22Rv1 (cell line): ENCODE measurements at regions not wholly inside any gene's neighbourhood (a gene's known extent, or its start where the extent isn't known, plus 50 kb on each side); places are given as distances from the start of the nearest gene placed in this dataset.

ENCODE experiments used
- H3K27ac ChIP-seq: fragments of 450-650 bp; 2 replicates; pipeline ENCODE4 v1.5.1; 2017
- CTCF ChIP-seq: fragments of 450-650 bp; IDR thresholded peaks from 2 replicates; pipeline ENCODE4 v1.5.1; 2017; ENCODE audit warnings: mild to moderate bottlenecking
- ZFX ChIP-seq: fragments of 450-650 bp; IDR thresholded peaks from 2 replicates; pipeline ENCODE4 v1.6.1; 2017; ENCODE audit warnings: antibody characterized with exemption, borderline replicate concordance

DNA sequence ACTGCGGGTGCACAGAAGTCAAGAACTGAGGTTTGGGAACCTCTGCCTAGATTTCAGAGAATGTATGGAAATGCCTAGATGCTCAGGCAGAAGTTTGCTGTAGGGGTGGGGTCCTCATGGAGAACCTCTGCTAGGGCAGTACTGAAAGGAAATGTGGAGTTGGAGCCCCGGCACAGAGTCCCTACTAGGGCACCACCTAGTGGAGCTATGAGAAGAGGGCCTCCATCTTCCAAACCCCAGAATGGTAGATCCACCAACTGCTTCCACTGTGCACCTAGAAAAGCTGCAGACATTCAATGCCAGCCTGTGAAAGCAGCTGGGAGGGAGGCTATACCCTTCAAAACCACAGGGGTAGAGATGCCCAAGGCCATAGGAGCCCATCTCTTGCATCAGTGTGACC, 1336.0 kb upstream of the CELF2 start:
- TF ChIP-seq ZFX (no peak), CTCF (peak; percentile 31)
- no peak overlapping the region for H3K27ac ChIP-seq

DNA sequence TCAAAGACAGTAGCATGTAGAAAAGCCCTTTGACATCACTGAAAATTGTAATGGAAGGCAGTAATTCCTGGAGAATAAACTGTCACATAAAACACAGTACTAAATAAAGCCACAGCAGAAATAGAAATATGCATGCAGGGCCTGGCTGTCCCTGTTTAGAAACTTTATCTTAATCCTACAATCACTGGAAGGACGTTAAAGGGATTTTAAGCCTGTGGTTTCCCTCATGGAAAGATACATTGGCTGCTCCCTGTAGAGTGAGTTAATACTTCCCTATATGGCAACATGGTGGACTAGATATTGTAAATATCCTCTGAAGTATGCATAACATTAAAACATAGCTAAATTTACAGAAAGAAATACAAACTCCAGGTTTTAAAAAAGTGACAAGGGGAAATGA, 1334.9 kb upstream of the CELF2 start:
- TF ChIP-seq ZFX (no peak), CTCF (no peak)

GRCh38 chr10:9684186-9684585, 1333.5 kb upstream of the CELF2 start:
- TF ChIP-seq CTCF: no peak
- no peak for TF ChIP-seq ZFX
- H3K27ac ChIP-seq: no peak overlapping the region

More for the DNA sequence above, 1334.9 kb upstream of the CELF2 start:
- no peak overlapping the region for H3K27ac ChIP-seq

- no peak overlapping the region for H3K27ac ChIP-seq
- TF ChIP-seq CTCF (no peak), ZFX (no peak)
Observed at GRCh38 chr10:9685596-9685995, 1332.1 kb upstream of the CELF2 start.

GRCh38 chr10:9688711-9689110, 1329.0 kb upstream of the CELF2 start:
- TF ChIP-seq ZFX: no peak
- no peak for TF ChIP-seq CTCF
- no peak overlapping the region for H3K27ac ChIP-seq

GRCh38 chr10:9707216-9707615, 1310.5 kb upstream of the CELF2 start:
- no peak overlapping the region for H3K27ac ChIP-seq
- TF ChIP-seq ZFX (no peak), CTCF (no peak)

GRCh38 chr10:9709849-9710248, 1307.8 kb upstream of the CELF2 start:
- TF ChIP-seq CTCF (no peak), ZFX (no peak)
- no peak overlapping the region for H3K27ac ChIP-seq
